GM18861 (cell line): ENCODE measurements at regions not wholly inside any gene's neighbourhood (a gene's known extent, or its start where the extent isn't known, plus 50 kb on each side); places are given as distances from the start of the nearest gene placed in this dataset.

Experiments
- ATAC-seq: cut with Tn5 transposase; IDR thresholded peaks from one replicate; pipeline ENCODE4 v1.9.1; 2021; ENCODE audit not compliant: unreplicated experiment

- ATAC-seq: no peak
Measured at GRCh38 chr5:90135779-90136378, 273.7 kb downstream of the CETN3 start.

GRCh38 chr5:90134892-90135291, 274.7 kb downstream of the CETN3 start:
- ATAC-seq: no peak

GRCh38 chr5:90134381-90134780, 275.2 kb downstream of the CETN3 start:
- ATAC-seq: no peak

GRCh38 chr5:90133941-90134340, 275.6 kb downstream of the CETN3 start:
- ATAC-seq: no peak

- peak; percentile 43 for ATAC-seq
Measured at GRCh38 chr5:90131383-90132133, 278.0 kb downstream of the CETN3 start.

GRCh38 chr5:90128551-90128950, 281.0 kb downstream of the CETN3 start:
- ATAC-seq: no peak

GRCh38 chr5:90119531-90119971, 290.0 kb downstream of the CETN3 start:
- no peak for ATAC-seq

- ATAC-seq: no peak
Measured at GRCh38 chr5:90117005-90117404, 292.6 kb downstream of the CETN3 start.

- ATAC-seq: no peak
Measured at GRCh38 chr5:90113108-90113507, 296.4 kb downstream of the CETN3 start.

GRCh38 chr5:90112033-90112692, 297.4 kb downstream of the CETN3 start:
- ATAC-seq: no peak

- no peak for ATAC-seq
Measured at GRCh38 chr5:90111364-90112032, 298.1 kb downstream of the CETN3 start.

- no peak for ATAC-seq
Measured at GRCh38 chr5:90109285-90109684, 300.3 kb downstream of the CETN3 start.

- no peak for ATAC-seq
Measured at GRCh38 chr5:90099099-90099498, 310.5 kb downstream of the CETN3 start.

GRCh38 chr5:90097082-90097477, 312.5 kb downstream of the CETN3 start:
- no peak for ATAC-seq

- no peak for ATAC-seq
Measured at GRCh38 chr5:90096415-90097081, 313.0 kb downstream of the CETN3 start.

- no peak for ATAC-seq
Measured at GRCh38 chr5:90095292-90096060, 314.1 kb downstream of the CETN3 start.

GRCh38 chr5:90093751-90094485, 315.6 kb downstream of the CETN3 start:
- ATAC-seq: no peak

- ATAC-seq: no peak
Measured at GRCh38 chr5:90092734-90093133, 316.8 kb downstream of the CETN3 start.

- ATAC-seq: no peak
Measured at GRCh38 chr5:90084342-90084741, 325.2 kb downstream of the CETN3 start.
